NCI-H2107 treated with DMSO at 0.1 percent for 48 hours (cell line): ENCODE measurements at regions not wholly inside any gene's neighbourhood (a gene's known extent, or its start where the extent isn't known, plus 50 kb on each side); places are given as distances from the start of the nearest gene placed in this dataset.

ENCODE experiments used
- DNase-seq: peaks from one replicate; lab custom pipeline; 2025; ENCODE audit not compliant: unreplicated experiment; lab: John Stamatoyannopoulos, UW

DNA sequence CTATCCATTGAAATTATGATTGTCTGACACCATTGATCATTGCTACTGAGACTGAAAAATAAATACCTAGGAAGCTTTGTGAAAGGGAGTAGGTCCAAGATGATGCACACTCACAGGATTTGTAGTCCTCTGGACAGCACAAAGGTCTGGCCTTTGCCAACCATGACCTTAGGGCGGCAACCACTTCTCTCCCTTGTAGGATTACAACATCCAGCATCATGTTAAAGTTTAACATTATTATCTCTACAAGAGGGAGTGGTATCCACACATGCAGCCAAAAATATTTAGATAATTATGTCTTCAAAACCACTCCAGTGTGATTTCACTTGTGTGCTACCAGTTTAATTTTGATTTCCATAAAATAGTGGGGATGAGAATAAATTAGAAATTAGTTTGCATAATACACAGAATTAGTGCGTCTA is 51.1 kb upstream of the NHSL1 start:
- DNase-seq = no peak

DNA sequence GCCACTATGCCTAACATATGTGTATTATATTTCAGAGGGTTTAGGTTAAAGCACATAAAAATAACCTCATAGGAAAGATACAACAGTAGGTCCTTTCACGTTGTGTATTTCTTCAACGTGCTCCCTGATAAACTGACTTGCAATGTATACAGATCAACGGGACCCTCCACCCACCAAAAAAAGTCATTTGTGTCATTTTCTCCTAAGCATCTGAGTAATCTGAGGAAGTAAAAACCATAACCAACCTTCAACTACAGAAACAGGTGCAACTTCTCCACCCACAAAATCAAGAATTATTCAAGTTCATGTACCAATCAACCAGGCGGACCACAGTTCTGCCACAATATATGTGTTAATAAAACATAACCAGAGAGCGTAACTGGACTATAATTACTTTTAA is 54.9 kb upstream of the NHSL1 start:
- no peak for DNase-seq

DNA sequence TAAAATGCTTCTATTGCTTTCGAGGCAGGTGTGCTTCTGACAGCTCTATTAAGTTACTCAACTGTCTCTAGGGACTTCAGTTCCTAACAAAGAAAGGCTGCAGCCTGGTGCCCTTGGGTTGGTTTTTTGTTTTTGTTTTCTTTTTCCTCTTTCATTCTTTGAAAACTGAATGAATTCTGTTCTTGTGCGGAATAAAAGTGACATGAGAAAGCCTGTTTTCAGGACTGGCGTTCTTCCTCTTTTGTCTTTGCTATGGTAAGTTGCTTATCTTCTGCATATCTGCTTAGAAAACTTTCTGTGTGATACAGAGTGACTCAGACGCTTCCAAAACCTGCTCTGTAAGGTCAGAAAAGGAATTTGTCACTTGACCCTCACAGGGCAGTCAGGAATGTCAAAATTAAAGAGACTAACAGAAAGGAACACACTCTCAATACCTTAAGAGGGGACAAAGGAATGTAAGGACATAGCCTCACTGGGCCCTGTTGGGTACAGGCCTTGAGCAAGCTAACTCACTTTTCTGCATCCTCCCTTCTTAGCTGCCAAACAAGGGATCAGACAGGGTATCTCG is 56.2 kb upstream of the NHSL1 start:
- peak; percentile 62 for DNase-seq

DNA sequence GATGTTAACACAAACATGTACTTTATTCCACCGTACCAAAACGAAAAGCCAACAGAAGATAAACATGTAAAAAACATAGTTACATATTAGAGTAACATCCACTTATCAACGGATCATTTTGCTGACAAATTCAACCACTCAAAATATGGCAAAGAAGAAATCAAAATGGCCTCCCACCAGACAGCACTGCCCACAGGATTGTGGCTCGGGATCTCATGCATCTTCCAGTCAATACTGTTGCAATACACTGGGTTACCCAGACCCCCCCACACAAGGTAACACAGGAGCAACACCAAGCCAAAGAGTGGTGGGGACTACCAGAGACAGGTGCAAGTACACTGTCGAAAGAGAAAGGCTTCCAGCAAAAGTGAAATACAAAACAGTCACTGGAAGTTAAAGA is 57.9 kb upstream of the NHSL1 start:
- DNase-seq = no peak

DNA sequence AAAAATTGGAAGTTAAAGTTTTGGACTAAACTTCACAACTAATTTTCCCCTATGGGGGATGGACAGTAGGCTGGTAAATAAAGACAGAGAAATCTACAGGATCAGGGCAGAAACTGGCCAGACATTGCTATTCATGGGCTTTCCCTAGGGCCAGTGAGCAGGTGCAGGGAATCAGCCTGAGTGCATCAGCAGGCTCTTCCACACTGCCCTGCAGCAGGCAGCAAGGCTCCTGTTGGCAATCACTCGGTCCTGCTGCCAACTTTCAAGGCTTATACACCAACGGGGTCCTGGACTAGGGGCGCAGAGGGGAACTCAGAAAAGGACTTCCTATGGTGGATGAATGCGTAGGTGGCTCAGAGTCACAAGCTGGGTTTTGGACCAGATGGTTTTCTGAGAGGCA is 59.8 kb upstream of the NHSL1 start:
- peak; percentile 41 for DNase-seq

DNA sequence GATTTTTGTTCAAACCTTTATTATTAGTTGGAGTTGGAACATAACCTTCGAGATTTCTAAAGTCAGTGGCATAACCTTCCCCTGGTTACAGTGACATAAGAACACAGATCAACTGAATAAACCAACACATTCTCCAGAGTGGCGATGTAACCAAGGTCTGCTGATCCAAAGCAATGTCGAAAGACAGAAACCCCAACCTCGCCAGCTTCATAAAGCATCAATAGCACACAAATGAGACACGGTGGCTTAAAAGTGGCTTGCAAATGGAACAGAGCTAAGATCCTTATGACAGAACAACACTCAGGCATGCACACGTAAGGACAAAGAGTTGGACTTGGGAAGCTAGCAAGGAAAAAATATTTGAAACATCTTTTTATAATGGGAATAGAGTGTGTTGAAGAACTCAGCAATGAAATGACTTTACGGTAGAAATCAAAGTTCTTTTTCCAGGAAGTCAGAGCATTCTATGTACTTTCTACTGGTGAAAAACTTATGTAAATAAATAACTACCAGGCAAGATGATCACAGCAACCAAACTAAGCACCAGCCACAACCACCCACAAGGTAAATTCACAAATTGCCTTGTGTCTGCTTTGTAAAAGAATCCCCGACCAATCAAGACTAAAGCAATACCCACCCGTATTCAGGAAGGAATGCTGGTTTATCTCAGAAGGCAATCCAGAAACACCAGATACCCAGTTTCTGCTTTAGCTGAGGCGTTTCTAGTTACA is 61.0 kb upstream of the NHSL1 start:
- no peak for DNase-seq

DNA sequence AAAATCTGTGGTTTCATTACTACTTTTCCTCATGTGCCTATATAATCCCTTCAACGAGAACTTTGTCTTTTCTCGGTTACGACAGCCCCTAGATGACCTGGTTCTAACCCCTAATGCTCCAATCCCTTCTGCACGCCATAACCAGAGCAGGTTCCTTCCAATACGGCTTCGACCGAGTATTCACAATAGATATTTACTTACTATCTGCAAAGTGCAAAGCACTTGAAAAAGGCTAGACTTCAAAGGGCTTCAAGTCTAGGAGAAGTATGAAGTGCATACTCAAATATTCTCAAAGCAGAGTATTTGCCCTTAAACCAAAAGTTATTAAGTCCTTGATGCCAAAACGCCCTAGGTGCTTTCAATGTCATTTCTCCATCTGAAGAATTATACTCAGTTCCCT is 63.4 kb upstream of the NHSL1 start:
- no peak for DNase-seq

DNA sequence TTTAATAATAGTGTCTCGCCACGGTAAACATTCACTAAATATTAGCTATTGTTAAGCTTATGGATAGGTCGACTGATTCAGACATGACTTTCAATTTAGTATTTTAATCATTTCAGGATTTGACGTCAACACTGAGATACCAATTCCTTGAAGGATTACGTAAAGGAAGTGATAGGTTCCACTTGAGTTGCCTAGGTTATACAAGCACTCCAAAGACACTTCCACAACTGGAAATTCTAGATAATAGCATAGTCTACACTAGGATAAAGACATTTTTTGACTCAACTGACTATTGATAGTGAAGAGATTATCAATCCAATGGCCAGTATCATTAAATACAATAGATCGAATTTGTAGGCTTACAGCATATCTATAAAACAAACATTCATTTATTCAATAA is 63.9 kb upstream of the NHSL1 start:
- no peak for DNase-seq

DNA sequence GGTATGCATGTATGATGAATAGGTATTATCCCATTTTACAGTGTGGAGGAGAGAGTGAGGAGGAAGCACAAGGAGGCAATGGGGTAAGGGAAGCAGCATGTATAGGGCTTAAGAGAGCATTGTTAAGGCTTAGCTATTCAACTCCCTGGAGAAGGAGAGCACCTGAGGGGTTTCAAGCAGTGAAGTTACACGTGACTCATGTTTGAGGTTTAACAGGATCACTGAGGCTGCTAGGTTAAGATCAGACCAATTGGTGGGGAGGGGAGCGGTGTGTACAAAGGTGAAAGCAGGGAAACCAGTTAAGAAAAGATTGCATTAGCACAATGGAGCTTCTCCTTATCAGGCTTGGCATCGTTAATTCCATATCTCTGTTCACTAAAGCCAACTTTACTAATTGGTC is 64.4 kb upstream of the NHSL1 start:
- DNase-seq = no peak

DNA sequence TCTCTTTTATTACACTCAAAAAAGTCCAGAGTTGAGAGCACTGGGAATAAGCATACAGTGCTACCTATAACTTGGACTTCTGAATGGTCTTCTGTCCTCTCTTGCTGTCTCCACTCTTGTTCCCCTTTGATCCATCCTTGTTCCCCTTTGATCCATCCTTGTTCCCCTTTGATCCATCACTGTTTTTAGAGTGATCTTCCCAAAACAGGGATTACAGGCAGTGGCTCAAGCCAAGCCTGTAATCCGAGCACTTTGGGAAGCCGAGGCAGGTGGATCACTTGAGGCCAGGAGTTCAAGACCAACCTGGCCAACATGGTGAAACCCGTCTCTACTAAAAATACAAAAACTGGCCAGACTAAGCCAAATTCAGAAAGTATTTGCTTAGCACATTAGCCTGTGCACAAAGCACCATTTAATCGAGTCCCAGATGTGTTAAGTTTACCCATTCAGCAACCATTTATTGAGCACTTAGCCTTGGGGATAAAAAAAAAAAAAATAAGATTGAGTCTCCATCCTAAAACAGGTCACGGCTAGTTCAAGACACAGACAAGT is 65.0 kb upstream of the NHSL1 start:
- DNase-seq = no peak

DNA sequence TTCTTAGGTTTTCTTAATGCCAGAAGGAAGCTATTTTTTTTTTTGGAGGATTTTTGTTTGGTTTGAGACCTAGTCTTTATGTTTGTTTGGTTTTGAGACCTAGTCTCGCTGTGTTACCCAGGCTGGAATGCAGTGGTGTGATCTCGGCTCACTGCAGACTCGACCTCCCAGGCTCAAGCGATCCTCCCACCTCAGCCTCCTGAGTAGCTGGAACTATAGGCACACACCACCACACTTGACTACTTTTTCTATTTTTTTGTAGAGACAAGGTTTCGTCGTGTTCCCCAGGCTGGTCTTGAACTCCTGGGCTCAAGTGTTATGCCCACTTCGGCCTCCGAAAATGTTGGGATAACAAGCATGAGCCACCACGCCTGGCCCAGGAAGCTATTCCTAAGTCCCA is 67.8 kb upstream of the NHSL1 start:
- DNase-seq = no peak

DNA sequence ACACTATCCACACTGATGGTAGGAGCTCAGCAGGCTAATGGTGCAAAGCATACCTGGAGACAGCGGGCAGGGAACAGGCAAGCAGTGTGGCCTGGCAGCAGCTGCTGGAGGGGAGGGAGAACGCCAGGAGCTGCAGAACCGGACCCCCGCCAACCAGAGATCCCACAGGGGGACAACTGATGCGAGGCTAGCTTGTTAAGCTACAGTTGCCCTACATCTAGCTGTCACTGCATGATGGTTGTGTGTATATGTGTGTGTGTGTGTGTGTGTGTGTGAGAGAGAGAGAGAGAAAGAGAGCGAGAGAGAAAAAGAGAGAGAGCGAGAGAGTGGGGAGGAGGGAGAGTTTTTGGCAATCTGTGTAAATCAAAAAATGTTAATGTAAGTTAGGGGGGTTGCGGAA is 69.7 kb upstream of the NHSL1 start:
- no peak for DNase-seq

DNA sequence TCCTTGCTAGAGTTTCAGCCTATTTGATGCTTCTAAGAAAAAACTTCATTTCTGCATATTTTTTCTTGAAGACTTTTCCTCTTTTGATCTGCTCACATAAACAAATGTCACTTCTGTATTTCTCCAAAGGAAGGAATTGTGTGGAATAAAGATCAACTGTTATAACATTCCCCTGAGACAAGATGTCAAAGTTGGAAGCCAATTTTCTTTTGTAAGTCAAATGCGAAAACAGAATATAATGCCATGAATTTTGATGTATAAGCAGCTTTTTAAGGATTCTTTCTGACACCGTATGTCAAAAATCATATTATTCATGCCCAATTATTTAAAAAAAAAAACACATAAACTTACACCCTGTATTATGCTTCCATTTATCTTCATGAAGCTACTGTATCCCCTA is 70.3 kb upstream of the NHSL1 start:
- DNase-seq = no peak

DNA sequence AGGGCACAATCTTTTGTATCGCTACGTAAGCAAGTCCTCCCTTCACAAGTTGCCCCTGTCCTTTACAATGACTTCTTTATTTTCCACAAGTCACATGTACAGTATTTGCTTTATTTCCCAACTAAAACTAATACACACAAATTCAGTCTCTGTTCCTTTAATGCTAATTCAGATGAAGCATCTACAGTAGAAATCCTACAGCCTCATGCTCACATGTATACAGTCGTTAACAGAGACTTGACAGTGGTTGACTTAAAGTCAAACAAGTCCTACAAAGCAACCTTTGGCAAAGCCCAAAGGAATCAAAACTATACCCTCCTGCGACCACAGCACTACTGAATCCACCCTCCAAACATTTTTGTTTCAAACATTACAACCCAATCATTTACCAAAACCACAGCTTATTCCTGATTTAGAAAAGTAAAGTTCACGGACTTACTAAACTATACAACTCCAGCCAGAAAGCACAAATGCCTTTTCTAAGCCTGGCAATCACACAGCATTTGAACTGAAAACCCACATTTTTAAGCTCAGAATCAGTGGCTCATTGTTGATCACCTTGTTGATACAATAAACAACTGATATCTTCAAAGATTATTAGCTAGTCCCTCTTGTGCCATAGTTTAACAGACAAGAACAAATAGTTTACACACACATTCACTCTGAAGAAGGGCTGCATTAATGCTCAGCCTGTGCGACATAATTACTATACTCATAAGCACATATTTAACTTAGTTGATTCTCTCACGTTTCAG is 70.9 kb upstream of the NHSL1 start:
- no peak for DNase-seq

DNA sequence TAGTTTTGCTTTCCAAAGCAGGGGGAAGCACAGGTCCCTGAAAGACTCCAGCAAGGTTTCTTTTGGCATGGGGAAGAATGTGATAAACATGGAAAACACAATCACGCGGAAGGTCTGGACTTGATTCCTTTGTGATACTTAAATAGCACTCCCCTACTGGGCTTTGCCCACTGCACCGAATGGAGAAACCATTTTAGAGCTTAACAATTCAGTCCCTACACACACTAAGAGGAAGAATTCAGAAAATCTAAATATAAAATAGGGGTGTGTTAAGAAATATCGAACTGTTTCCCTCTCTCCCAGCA is 71.4 kb upstream of the NHSL1 start:
- peak; percentile 35 for DNase-seq

DNA sequence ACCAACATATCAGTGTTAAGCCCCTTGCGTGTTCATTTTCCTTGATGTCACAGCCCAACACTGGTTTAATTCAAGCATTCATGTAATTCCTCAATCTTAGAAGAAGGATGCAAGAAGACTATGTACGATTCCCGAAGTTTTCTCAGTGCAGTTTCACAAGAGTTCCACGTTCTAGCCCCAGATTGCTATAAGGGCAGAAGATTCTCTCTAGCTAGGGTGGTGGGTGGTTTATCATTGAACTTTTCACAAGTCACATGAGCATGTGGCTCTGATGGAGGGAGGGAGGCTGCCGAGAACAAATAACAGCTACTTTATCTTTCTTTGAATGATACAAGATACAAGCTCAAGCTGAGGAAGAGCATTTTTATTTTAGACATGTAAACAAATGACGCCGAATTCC is 71.9 kb upstream of the NHSL1 start:
- no peak for DNase-seq

DNA sequence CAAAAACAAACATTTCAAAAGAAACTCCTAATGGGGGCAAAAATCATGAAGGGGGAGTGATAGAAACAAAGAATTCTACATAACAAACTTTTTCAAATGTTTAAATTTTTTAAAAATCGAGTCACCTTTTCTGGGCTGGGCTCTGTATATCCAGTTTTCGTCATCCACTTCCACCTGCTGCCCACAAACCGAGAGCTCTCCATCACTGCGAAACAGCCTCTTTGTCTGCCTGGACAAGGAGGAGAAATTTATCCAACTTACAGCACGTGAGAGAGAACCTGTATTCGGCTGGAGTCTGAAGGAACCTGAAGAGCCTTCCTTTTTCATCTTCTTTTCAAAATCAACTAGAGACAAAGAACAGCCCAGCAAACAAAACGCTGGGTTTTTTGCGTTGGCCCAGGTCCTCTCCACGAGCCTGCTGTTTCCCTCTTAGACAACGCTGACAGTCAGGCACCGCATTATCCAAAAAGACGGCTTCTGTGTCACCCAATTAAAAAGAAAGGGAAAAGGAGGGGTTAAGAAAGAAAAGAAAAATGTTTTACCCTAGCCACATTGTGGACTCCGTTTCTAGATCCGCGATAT is 72.4 kb upstream of the NHSL1 start:
- peak; percentile 64 for DNase-seq

DNA sequence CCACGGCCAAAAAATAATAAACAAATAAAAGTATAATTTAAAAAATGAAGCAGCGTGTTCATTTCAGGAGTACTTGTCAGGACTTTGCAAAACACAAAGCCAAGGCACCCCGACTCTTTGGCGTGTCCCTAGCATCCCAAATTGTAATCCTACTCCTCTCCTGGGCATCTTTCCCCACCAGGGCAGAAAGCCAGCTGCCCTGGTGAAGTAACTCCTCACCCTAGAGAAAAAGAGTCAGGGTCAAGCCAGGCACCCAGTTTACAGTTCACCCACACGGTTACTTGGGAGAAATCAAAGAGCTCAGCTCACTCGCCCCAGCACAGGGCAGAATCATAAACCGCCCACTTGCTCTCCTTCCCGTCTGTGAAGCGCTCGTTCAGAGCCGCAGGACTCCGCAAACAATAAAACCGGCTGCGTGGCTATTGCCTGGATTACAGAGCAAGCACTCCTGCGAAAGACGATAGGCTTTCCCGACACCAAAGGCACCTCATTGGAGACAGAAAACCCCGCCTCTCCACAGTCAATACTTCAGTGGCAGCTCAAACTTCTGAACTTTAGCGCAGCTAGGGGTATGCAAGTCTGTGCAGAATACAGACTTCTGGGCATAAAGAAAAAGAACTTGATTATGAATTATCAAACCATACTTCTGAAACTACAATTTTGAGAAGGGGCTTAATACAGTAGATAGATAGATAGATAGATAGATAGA is 73.0 kb upstream of the NHSL1 start:
- peak; percentile 94 for DNase-seq

DNA sequence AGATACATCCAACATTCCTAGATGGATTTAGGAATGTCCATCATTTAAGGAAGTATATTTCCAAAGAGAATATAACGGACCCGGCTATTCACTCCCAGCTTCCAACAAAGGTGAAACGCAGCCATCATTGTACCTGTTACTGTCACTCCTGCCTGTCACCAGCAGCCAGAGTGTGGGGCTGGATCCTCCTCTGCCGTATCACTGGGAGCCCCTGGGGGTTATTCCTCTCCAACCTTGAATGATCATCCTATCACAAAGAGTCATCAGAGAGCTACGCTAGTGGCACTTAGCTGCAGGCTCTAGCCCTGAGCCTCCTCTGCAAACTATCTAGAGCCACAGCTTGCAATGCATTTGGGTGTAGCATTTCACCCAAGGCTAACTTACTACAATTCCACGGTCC is 73.6 kb upstream of the NHSL1 start:
- no peak for DNase-seq

DNA sequence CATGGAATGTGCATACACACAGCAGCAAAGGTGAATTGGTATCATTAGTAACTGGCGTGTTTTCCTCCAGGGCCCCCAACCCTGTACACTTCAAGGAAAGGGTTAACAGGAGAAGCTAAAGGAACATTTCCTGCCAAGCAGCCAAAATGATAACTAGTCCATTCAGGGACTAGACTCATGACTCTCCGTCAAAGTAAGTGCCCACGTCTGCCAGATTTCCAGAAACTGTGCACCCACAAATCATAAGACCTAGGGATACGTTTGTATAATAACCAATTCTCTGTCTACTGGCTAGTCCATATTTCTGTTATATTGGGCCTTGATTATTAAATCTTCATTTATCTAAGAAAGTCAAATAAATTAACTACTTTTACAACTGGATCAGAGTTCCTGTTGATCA is 76.0 kb upstream of the NHSL1 start:
- no peak for DNase-seq

DNA sequence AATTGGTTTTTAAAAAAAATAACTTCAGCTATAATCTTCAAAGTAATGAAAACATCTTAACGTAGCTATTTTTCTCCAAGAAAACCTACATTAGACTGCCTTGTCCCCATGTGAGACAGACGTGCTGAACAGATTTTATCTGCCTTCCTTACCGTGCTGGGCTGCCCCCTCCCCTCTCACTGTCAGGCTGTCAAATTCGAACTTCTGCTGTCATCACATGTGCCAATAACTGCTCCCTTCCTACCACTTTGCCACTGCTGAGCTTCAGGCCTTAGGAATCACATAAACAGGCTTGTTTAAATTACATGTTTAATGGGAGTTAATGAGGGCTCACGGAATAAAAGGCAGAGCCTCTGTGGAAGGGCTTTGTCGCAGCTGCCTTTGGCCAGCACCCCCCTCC is 77.0 kb upstream of the NHSL1 start:
- DNase-seq = peak; percentile 66
